OCI-M1 (cell line): ENCODE measurements at regions not wholly inside any gene's neighbourhood (a gene's known extent, or its start where the extent isn't known, plus 50 kb on each side); places are given as distances from the start of the nearest gene placed in this dataset.

ENCODE experiments used
- DNase-seq: peaks from one replicate; lab custom pipeline; 2025; lab: John Stamatoyannopoulos, UW

DNA sequence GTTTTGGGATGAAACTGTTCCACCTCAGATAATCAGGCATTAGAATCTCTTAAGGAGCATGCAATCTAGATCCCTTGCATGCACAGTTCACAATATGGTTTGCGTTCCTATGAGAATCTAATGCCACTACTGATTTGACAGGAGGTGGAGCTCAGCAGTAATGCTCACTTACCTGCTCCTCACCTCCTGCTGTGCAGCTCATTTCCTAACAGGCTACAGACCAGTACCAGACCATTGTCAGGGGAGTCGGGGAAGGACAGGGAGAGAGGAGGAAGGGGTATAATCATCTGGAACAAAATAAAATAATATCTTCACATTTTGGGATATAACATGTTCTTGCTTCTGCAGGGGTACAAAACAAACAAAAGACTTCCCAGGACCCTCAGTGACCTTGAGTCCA lies 532.0 kb upstream of the FSHR start:
- DNase-seq: no peak

DNA sequence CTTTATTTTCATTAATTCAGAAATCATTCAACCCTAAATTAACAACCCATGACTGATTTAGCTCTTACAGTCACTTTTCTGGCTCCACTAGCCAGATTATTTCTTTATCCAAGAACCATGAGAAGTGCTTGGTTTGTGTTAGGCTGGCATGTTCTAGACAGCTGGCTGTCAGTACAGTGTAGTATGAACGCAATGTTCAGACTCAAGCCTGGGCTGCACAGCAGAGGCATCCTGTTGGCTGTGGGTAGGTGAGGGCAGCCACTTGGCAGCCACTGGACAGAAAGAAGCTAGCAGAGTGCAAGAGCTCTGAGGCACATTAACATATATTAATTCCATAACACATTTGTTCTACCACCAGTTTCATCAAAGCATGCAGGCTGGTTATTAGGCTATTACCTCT lies 522.9 kb upstream of the FSHR start:
- DNase-seq: no peak

DNA sequence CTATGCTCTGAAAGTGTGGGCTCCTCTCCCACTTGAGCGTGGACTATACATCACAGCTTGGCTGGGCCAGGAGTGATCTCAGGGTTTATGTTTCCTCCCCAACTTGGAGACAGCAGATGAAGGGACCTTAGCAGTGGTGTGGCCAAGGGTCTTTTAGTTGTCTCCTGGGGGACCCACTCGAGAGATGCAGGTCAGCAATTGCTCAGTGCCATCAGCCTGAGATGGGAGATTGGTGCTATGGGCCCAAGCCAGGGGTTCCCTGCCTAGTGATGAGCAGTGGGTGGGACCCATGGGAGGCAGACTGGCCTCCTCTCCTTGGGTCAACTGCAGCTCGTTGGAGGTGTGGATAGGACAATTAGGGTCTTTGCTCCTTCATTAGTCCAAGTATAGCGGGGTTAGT lies 510.5 kb upstream of the FSHR start:
- no peak for DNase-seq

DNA sequence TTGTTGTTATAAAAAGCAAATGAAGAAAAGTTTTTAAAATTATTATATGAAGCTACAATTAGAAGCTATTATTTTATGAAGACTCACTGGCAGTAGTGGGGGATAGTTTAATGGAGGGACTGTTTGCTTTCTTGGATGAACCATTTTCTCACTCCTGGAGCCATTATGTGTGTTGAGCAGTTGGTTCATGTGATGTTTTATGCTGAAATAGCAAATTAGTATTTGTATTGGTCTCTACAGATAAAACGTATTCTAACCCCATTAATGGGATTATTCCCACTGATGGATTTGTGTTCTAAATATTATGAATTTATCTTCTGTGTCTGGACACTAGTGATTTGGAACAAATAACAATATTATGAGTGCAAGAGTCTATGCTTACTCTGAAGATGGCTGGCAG lies 507.5 kb upstream of the FSHR start:
- no peak for DNase-seq

DNA sequence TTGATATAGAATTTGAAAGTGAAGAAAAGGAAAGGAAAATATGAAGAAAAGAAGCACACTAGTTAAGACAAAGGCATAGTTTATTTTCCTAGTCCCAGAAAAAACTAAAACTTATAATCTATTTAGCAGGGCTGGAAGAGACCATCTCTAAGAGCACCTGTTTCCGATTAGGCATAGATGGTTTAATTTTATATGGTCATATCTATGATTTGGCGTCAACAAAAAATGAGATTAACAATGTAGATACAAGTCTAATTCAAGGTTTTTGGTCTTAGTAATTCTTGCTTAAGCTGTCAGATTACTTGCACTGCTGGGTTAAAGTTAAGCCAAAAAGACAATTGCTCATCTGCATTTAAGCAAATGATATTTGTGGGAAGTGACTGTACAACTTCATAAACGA lies 502.5 kb upstream of the FSHR start:
- DNase-seq: no peak

DNA sequence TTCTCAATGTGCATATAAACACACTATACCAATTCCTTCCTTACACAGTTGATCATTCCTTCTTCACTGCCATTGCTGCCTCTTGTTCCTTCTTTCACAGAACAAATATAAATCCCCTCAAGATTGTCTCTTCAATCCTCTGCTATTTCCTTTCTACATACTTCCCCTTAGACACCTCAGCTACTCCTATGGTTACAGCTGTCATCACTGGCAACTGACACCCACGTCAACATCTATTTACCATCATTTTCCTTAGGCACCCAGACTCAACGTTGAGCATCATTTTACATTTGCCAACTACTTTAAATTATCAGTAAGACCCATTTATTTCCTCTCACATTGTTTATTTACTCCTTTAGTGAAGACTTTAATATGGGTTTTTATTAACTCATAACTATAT lies 488.8 kb upstream of the FSHR start:
- DNase-seq: no peak

DNA sequence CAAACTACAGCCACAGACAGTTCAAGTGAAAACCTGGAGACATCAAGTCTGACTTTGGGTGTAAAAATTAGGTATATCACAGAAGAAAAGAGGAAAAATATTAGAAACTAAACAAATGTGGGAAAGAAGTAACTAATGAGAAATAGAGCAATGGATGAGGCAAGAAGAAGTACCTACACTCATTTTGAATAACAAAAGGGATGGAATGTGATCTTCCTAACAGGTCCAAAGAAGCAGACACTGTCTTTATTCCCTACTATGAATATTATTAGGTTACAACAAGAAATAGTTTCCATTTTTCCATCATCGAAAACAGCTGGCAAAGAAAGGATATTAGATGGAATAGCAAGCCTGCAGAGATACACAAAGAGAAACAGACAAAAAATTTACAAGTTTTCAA lies 486.3 kb upstream of the FSHR start:
- no peak for DNase-seq

DNA sequence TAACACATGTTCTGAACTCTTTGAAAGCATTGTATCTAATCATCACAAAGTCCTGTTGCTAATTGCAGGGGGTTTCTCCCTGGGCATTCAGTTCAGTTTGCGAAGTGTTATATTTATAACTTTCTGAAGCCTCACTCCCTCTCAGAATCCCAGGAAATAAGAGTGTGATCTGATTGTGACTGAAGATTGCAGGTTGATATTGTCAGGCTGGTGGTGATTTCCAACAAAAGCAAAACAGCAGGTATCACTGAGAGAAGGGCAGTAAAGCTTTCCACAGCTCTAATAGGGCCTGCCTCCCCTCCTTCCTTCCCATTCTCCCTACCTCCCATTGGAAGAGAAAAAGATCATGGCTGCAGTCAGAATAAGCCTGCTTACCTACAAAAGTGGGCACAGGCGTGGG lies 466.7 kb upstream of the FSHR start:
- DNase-seq: no peak

DNA sequence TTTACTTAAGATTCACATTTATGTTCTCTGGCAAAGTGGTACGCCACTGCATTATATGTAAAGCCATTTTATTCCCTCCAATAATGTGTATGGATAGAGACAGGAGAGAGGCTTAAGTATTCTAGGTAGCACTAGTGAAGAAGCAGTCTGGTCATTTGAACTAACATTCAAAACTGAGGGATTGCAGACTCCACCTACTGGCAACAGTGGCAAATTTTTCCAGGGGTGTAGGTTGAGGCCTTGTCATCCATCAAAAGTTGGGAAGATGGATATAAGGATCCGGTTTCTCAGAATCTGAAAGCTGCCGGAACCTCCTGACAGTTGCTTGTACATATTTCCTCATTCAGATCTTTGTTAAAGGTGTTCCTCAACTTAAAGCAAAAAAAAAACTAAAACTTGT lies 465.5 kb upstream of the FSHR start:
- peak; percentile 26 for DNase-seq

DNA sequence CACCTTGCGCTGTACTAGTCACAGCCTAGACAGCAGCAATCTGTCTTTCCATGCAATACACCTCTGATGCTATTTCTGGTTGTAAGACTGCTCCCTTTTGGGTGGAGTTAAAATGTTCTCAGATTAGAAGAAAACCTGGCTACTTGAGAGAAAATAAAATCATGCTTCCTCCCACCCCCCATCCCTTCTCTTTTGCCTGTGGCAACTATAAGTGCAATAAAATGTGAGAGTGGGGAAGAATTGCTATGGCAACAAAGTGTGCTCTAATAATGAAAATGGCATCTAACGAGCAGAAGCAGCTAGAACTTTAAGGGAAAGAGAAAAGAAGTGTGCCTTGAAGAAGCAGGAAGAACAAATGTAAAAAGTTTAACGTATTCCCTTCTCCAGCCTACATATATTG lies 464.2 kb upstream of the FSHR start:
- DNase-seq: no peak

DNA sequence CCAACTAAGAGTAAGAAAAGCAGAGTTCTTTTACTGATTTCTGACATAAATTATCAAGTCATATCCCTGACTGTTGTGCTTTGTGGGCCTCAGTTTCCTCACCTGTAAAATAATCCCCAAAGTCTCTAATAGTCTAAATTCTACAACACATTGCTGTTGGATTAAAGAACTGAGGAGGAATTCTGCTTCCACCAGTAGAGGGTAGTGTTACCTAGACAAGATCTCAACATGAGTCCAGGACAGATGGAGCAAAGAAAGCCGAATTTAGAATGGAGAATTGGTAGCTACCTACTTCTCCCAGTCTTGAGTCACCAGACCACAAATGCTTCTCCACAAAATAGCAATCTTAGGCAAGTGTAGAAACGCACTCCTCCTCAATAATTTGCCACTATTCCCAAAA lies 462.5 kb upstream of the FSHR start:
- DNase-seq: peak; percentile 75

DNA sequence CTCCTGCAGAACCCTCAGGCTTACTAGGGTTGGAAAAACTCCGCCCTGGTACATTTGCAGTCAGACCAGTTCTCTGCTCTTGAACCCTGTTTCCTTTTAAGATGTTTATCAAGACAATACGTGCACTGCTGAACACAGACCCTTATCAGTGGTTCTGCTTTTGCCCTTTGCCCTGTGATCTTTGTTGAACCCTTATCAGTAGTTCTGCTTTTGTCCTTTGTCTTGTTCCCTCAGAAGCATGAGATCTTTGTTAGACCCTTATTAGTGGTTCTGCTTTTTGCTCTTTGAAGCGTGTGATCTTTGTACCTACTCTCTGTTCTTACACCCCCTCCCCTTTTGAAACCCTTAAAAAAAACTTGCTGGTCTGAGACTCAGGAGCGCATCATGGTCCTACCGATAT lies 457.5 kb upstream of the FSHR start:
- peak; percentile 36 for DNase-seq

DNA sequence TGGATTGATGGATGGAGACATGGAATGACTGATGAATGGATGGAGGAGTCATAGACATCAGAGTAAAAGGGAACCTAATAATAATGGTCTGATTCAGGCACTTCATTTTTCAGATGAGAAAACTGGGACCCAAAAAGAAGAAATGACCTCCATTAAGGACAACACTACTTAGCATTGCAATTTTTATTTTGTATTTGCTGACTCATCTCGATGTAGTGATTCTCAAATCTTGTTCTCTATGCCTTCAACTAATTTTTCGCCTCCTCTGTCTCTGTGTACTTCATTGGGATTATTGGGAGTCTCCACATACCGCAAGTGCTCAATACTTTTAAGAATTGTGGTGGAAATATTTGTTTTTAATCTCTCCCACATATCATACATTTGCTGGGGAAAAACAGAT lies 446.2 kb upstream of the FSHR start:
- DNase-seq: no peak

DNA sequence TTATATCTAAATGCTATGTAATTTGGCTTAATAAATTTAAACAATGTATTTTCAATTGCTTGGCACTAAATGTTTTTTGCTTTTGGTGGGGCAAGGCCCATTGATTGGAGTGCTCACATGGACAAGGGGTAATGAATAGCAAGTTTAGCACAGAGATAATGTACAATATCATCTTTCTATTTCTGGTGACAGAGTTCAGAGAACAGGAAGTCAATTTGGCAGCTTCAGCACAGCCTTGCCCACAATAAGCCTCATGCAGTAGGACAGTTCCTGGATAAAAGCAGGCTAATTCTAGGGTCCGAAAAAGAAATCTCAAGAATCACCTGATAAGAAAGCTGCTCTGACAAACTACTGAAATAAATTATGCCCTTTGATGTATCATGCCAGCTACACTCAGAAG lies 443.9 kb upstream of the FSHR start:
- DNase-seq: peak; percentile 71

DNA sequence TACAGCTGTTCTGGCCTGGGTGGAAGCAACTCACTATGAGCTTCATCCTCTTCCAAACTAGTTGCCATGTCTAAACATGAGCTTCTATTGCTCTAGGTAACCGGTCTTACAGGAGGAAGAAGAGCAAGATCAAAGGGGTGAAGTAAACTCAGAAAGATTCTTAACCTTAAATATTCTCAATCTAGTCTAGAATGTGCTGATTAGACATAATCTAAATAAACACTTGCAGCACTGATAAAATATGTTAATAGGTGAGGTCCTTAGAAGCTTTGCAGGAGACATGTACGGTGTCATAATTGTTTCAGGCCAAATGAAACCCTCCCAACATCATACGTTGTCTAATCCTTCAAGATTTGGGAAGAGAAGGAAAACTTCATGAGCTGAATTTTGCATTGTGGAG lies 431.6 kb upstream of the FSHR start:
- DNase-seq: no peak

DNA sequence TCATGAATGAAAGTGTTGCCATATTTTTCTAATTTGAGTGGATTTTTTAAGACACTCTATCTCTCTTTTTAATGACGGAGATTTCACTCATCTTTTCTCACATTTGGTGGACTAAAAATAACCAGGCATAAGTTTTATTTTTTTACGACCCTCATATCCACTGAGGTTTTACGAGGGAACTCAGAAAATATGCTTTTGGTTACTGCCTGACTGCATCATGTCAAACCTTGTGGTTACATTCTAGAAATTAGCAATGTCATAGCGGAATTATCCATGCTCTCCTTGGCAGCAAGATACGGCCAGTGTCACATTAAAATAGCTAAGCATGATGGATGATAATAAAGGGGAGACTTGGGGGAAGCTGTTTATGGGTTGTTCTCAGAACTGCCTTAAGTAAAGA lies 428.6 kb upstream of the FSHR start:
- DNase-seq: peak; percentile 90

DNA sequence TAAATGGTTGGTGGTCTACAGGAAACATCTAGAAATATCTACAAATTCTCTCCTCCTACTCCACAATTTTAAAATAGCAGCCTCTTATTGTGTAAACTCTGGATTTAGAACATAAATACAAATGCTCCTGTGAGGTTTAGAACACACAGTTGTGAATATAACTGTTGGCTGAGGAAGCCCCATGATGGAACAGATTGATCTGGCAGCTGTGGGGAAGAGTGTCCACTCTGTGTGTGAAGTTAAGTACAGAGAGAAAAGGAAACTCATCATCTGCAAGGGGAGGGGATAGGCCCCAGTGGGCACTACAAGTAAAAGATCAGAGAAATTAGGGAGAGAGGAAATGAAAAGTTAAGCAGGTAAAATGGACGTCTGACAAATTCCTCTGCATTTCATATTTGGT lies 422.7 kb upstream of the FSHR start:
- DNase-seq: no peak

DNA sequence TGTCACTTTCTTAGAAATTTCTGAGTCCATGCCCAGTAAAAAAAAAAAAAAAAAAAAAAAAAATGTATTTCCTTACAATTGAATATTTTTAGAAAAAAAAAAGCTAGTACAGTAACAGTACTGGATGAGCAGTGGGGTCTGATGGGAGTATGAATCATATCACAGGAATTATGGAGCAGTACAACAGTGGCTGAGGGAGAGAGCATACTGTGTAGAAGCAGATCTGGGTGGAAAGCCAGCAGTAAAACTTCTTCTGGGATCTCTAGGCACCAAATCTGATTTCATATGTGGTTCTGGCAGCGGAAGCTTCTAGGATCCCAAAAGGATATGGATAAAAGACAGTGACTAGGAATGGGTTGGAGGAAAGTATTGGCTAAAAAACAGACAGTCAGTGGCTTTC lies 414.9 kb upstream of the FSHR start:
- DNase-seq: no peak

DNA sequence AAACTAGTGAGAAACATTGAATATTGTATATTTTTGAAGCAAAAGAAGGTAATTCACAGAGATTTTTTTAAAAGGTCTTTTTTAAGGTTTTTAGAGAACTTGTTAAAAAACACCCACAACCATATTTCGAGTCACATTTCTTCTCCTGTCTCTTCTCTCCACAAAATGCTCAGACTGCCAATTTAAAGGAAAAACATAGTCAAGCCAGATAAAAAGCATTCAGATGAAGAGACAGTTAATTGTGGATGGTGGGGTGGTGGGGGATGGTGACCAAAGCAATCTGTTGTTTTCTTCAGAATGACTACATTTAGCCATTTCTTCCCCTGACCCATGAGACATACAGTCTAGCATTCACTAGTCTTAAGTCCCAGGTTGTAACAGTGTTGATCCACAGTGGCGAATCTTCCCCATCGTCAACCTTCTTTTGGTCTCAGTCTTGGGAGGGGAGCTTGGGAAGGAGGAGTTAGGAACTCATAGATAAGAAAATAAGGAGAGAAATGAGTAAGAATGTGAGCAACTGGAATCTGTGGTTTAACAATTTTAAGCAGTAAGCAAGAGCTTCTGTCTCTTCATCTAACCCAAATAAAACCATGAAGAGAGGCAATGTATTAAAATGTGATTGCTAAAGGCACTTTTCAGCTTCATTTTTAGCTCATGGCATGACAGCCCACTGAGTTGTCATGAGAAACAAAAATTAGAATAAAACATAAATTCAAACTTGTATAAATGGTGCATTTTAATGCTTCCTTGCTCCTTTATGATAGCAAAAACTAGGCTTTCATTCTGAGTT lies 413.7 kb upstream of the FSHR start:
- DNase-seq: peak; percentile 52

DNA sequence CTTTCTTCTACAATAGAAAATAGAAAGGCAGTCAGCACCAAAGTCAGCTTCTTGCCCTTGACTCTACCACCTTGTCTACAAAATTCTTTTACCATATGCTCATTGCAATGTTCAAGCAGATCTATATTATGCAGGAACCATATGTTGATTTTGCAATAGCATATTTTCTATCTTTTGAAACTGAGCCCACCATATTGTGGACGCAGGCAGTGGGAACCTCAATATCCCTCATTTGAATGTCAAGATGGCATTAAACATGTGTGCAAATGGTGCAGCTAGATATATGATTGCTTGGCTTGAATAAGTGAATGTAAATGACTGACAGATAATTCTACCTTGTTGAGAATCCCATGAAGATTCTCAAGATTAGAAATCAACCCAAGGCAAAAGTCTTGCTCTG lies 412.7 kb upstream of the FSHR start:
- no peak for DNase-seq

DNA sequence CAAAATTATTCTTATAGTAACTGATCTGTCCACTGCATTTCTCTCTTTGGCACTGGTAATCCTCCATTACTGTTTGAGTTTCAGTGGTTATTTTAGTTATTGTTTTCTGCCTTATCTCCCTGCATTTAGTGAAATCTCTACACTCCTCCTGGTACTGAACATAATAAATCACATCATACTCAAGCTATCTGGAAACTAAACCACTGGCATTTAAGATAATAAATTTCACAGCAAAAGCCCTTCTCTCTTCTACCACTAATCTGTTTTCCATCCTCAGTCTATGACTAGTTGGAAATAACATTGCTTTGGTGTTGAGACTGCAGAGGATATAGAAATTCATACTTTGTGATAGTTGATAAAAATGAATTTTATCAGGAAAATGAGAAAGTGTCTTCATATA lies 399.3 kb upstream of the FSHR start:
- DNase-seq: no peak

DNA sequence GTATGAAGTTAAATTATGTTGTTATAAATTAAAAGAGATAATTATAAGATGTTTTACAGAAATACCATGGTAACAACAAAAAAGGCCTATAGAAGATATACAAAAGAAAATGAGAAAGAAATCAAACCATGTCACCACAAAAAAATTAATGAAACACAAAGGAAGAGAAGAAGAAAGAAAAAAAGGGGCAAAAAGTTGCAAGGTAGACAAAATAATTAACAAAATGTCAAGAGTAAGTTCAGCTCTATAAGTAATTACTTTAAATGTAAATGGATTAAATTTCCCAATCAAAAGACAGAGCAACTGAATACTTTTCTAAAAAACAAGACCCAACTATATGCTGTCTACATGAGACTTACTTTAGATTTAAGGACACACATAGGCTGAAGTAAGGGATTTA lies 378.4 kb upstream of the FSHR start:
- DNase-seq: no peak

DNA sequence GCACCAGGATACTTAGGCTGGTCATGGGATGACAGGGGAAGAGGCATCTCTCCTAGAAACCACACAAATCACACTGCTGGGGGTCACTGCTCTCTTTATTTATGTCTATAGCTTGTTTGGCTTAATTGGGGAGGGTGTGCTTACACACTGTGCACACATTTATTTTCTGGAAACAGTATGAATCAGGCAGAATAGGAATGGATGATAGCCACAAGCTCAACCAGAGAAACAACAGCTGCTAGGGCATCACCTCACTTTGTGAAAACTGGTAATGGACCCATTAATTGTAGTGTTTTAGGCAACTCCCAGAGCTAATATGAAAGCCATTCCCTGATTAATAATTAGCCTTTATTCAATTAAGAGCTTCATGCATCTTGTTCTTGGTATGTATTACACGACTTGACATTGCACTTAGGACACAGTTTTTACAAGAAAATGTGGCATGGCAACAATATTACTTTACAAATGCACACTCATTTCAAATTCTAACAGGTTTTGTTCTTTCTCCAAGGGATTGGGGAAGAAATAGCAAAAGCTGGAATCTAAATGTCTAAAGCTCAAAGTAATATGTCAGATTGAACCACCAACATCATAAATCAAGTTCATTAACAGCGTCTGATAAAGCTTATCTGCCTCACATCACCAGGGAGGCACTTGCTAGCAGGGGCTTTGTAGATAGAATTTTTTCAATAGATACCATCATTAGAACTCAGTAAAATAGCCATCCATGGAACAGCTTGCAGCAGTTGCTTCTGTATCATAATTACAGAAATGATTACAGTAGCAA lies 361.9 kb upstream of the FSHR start:
- DNase-seq: no peak

DNA sequence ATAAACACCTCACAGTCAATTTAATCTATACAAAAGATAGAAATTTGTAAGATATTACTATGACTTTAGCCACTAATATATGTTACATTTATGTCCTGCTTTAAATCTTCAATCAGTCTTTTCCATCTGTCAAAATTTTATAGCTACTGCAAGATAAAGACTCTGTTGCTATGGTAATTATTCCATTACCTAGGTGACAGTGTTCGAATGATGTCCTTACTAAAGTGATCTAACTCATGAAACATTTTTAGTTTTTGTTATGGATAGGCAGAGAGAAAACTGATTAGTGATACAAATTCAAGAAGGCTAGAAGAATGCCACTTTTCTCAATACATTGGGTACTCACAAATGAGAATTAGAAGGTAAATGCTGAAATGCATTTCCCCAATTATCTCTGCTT lies 359.9 kb upstream of the FSHR start:
- DNase-seq: no peak
